Endodermal cell (in vitro differentiated cells): ENCODE measurements at regions not wholly inside any gene's neighbourhood (a gene's known extent, or its start where the extent isn't known, plus 50 kb on each side); places are given as distances from the start of the nearest gene placed in this dataset.

Experiments used
- DNase-seq: peaks from one replicate; pipeline ENCODE4 v3.0.0-alpha.2; 2017
- H3K27ac ChIP-seq: 2 replicates; pipeline ENCODE4 v1.5.1; 2013; ENCODE audit warnings: mild to moderate bottlenecking, low read depth, low read length, moderate library complexity
- H3K27me3 ChIP-seq: 2 replicates; pipeline ENCODE4 v1.6.1; 2013; ENCODE audit warnings: mild to moderate bottlenecking, low read length, moderate library complexity; ENCODE audit not compliant: insufficient read depth, control insufficient read depth, poor library complexity, severe bottlenecking
- H3K36me3 ChIP-seq: 2 replicates; pipeline ENCODE4 v1.7.0; 2013; ENCODE audit warnings: mild to moderate bottlenecking, low read length, moderate library complexity; ENCODE audit not compliant: control insufficient read depth, insufficient read depth
- H3K4me1 ChIP-seq: one replicate; pipeline ENCODE4 v1.7.0; 2013; ENCODE audit warnings: low read length; ENCODE audit not compliant: control insufficient read depth, insufficient read depth
- H3K4me3 ChIP-seq: 2 replicates; pipeline ENCODE4 v1.5.1; 2013; ENCODE audit warnings: mild to moderate bottlenecking, low read length, moderate library complexity
- H3K9ac ChIP-seq: 2 replicates; pipeline ENCODE4 v1.6.1; 2013; ENCODE audit warnings: mild to moderate bottlenecking, low read length, moderate library complexity; ENCODE audit not compliant: poor library complexity, severe bottlenecking; ENCODE audit errors: extremely low read depth
- H3K9me3 ChIP-seq: 2 replicates; pipeline ENCODE4 v1.6.1; 2013; ENCODE audit warnings: mild to moderate bottlenecking, low read length, moderate library complexity; ENCODE audit not compliant: control insufficient read depth
- H3K27ac Mint-ChIP-seq: 2 replicates; pipeline ENCODE4 v1.8.0; 2020; ENCODE audit warnings: mixed read lengths
- H3K27me3 Mint-ChIP-seq: 2 replicates; pipeline ENCODE4 v1.8.0; 2021; ENCODE audit warnings: mild to moderate bottlenecking, mixed read lengths; ENCODE audit not compliant: insufficient read depth
- H3K36me3 Mint-ChIP-seq: 2 replicates; pipeline ENCODE4 v1.8.0; 2020; ENCODE audit warnings: low read depth, mixed read lengths
- H3K4me1 Mint-ChIP-seq: 2 replicates; pipeline ENCODE4 v1.8.0; 2020; ENCODE audit warnings: mixed read lengths
- H3K4me3 Mint-ChIP-seq: 2 replicates; pipeline ENCODE4 v1.8.0; 2020; ENCODE audit warnings: mild to moderate bottlenecking, moderate library complexity, mixed read lengths
- H3K9me3 Mint-ChIP-seq: 2 replicates; pipeline ENCODE4 v1.8.0; 2020; ENCODE audit warnings: mild to moderate bottlenecking, mixed read lengths
- CTCF ChIP-seq: fragments of 200-600 bp; sonication (generic); conservative IDR thresholded peaks from 2 replicates; pipeline ENCODE4 v1.5.0; 2021; ENCODE audit warnings: antibody characterized with exemption, mild to moderate bottlenecking
- WGBS, 2 experiments: methylation state at CpG; one replicate each; pipeline versions ENCODE4 v1.1.5 to v1.1.7; 2013; ENCODE audit warnings: missing lambda C conversion rate in 2 of 2, mixed read lengths in 1 of 2; ENCODE audit not compliant: insufficient coverage in 1 of 2, insufficient read length in 1 of 2; 5-methylcytosine and 5-hydroxymethylcytosine counted together

- Mint-ChIP-seq H3K27ac (no peak overlapping the region), H3K4me3 (no peak overlapping the region), H3K36me3 (no peaks in the 10 kb centered on the region), H3K9me3 (no peaks in the 10 kb centered on the region), H3K27me3 (peaks cover 27% of the 10 kb centered on the region), H3K4me1 (peaks cover 40% of the 10 kb centered on the region)
- Histone ChIP-seq H3K4me1 (peaks cover 8% of the 10 kb centered on the region), H3K9ac (no peak overlapping the region), H3K4me3 (no peak overlapping the region), H3K36me3 (no peaks in the 10 kb centered on the region), H3K27ac (peak overlapping the region; percentile 81), H3K9me3 (no peaks in the 10 kb centered on the region), H3K27me3 (peaks cover 8% of the 10 kb centered on the region)
- no peak for TF ChIP-seq CTCF
- no peak for DNase-seq
- WGBS, 2 experiments: 76 to 91% methylated on average over 8 to 13 of the region's 13 CpGs
These were observed 100.2 kb upstream of the MSX1 start for GRCh38 chr4:4759232-4759631.

GRCh38 chr4:4758681-4759080 is 100.8 kb upstream of the MSX1 start:
- no peak overlapping the region for H3K27ac Mint-ChIP-seq
- H3K27me3 Mint-ChIP-seq: peaks cover 27% of the 10 kb centered on the region
- H3K36me3 Mint-ChIP-seq: no peaks in the 10 kb centered on the region
- no peak for DNase-seq
- peaks cover 8% of the 10 kb centered on the region for H3K27me3 ChIP-seq
- no peak overlapping the region for H3K4me3 Mint-ChIP-seq
- H3K4me1 Mint-ChIP-seq: peaks cover 36% of the 10 kb centered on the region
- no peaks in the 10 kb centered on the region for H3K36me3 ChIP-seq
- peak overlapping the region; percentile 81 for H3K27ac ChIP-seq
- 77 to 84% methylated on average over 5 to 8 of the region's 8 CpGs for WGBS, 2 experiments
- no peaks in the 10 kb centered on the region for H3K9me3 Mint-ChIP-seq
- no peak overlapping the region for H3K4me3 ChIP-seq
- TF ChIP-seq CTCF: no peak
- H3K4me1 ChIP-seq: peaks cover 5% of the 10 kb centered on the region
- no peaks in the 10 kb centered on the region for H3K9me3 ChIP-seq
- no peak overlapping the region for H3K9ac ChIP-seq

GRCh38 chr4:4755306-4755705 is 104.2 kb upstream of the MSX1 start:
- Histone ChIP-seq H3K9me3 (no peaks in the 10 kb centered on the region), H3K9ac (no peak overlapping the region), H3K4me3 (no peak overlapping the region), H3K27ac (no peak overlapping the region), H3K4me1 (peaks cover 5% of the 10 kb centered on the region), H3K36me3 (no peaks in the 10 kb centered on the region), H3K27me3 (no peaks in the 10 kb centered on the region)
- DNase-seq: no peak
- peak; percentile 35 for TF ChIP-seq CTCF
- Mint-ChIP-seq H3K4me1 (peaks cover 12% of the 10 kb centered on the region), H3K27ac (no peak overlapping the region), H3K27me3 (peaks cover 22% of the 10 kb centered on the region), H3K36me3 (no peaks in the 10 kb centered on the region), H3K4me3 (no peak overlapping the region), H3K9me3 (no peaks in the 10 kb centered on the region)
- whole genome bisulfite sequencing, 2 experiments: 83 to 91% methylated on average over 3 of the region's 3 CpGs
